K562 (cell line): ENCODE measurements at regions not wholly inside any gene's neighbourhood (a gene's known extent, or its start where the extent isn't known, plus 50 kb on each side); places are given as distances from the start of the nearest gene placed in this dataset.

Source experiments
- ATF7 ChIP-seq: fragments of 450-650 bp; IDR thresholded peaks from 2 replicates; pipeline ENCODE4 v1.7.1; 2014; ENCODE audit warnings: mild to moderate bottlenecking, moderate library complexity
- EP400 ChIP-seq: fragments of 450-650 bp; IDR thresholded peaks from 2 replicates; pipeline ENCODE4 v1.6.1; 2017; ENCODE audit warnings: antibody characterized with exemption, mild to moderate bottlenecking, moderate library complexity
- ESRRA ChIP-seq: fragments of 450-650 bp; IDR thresholded peaks from 2 replicates; pipeline ENCODE4 v1.6.1; 2014; ENCODE audit warnings: low read depth, mild to moderate bottlenecking, moderate library complexity, borderline replicate concordance
- KLF10 ChIP-seq: fragments of 250-450 bp; sonication (Bioruptor Pico); IDR thresholded peaks from 2 replicates; pipeline ENCODE4 v1.6.1; 2021; ENCODE audit warnings: matching md5 sums
- NCOA1 ChIP-seq: fragments of 450-650 bp; IDR thresholded peaks from 2 replicates; pipeline ENCODE4 v1.6.1; 2016; ENCODE audit warnings: low read depth
- NCOA2 ChIP-seq, 2 experiments: fragments of 450-650 bp; IDR thresholded peaks; 2 replicates each; pipeline ENCODE4 v1.6.1; 2018; ENCODE audit warnings: mild to moderate bottlenecking in 2 of 2, moderate library complexity in 1 of 2; ENCODE audit not compliant: partially characterized antibody in 2 of 2
- NFE2L1 ChIP-seq: fragments of 450-650 bp; IDR thresholded peaks from 2 replicates; pipeline ENCODE4 v1.6.1; 2016; ENCODE audit warnings: missing genetic modification characterization, low read depth, mild to moderate bottlenecking, missing compliant biosample characterization, moderate library complexity, borderline replicate concordance
- NFXL1 ChIP-seq: fragments of 450-650 bp; formaldehyde crosslinking; IDR thresholded peaks from 2 replicates; pipeline ENCODE4 v1.4.0; 2021; ENCODE audit warnings: mild to moderate bottlenecking
- POLR2A ChIP-seq: fragments of 450-650 bp; conservative IDR thresholded peaks from 2 replicates; pipeline ENCODE4 v1.6.1; 2016
- SMAD1 ChIP-seq: fragments of 150-350 bp; IDR thresholded peaks from 2 replicates; pipeline ENCODE4 v1.6.1; 2014; ENCODE audit warnings: low read length, low read depth; ENCODE audit not compliant: partially characterized antibody
- SMAD2 ChIP-seq: fragments of 150-350 bp; IDR thresholded peaks from 2 replicates; pipeline ENCODE4 v1.6.1; 2014; ENCODE audit warnings: low read depth, mild to moderate bottlenecking, low read length
- ZNF217 ChIP-seq: sonication (generic); formaldehyde crosslinking; IDR thresholded peaks from 2 replicates; pipeline ENCODE4 v1.8.0; 2022; ENCODE audit warnings: mild to moderate bottlenecking, missing genetic modification reagents
- ZNF778 ChIP-seq: fragments of 450-650 bp; formaldehyde crosslinking; IDR thresholded peaks from 2 replicates; pipeline ENCODE4 v1.4.0; 2020; ENCODE audit warnings: mild to moderate bottlenecking, moderate library complexity
- ZZZ3 ChIP-seq: fragments of 450-650 bp; IDR thresholded peaks from 2 replicates; pipeline ENCODE4 v1.6.1; 2016; ENCODE audit warnings: antibody characterized with exemption, mild to moderate bottlenecking, moderate library complexity
- TF ChIP-seq, protein P1 (sequence below), 2 experiments: fragments of 450-650 bp; IDR thresholded peaks; 2 replicates each; pipeline ENCODE4 v1.6.1; 2016
- TF ChIP-seq, protein P2 (sequence below): fragments of 250-450 bp; sonication (Bioruptor Pico); IDR thresholded peaks from 2 replicates; pipeline ENCODE4 v1.8.0; 2022; ENCODE audit warnings: inconsistent platforms
- TF ChIP-seq, protein P3 (sequence below): fragments of 450-650 bp; formaldehyde crosslinking; IDR thresholded peaks from 2 replicates; pipeline ENCODE4 v1.4.0; 2020; ENCODE audit warnings: mild to moderate bottlenecking
- TF ChIP-seq, protein P4 (sequence below): fragments of 450-650 bp; IDR thresholded peaks from 2 replicates; pipeline ENCODE4 v1.6.1; 2017; ENCODE audit warnings: antibody characterized with exemption
- TF ChIP-seq, protein P5 (sequence below): sonication (generic); formaldehyde crosslinking; IDR thresholded peaks from 2 replicates; pipeline ENCODE4 v1.8.0; 2022; ENCODE audit warnings: mild to moderate bottlenecking, missing genetic modification reagents

DNA sequence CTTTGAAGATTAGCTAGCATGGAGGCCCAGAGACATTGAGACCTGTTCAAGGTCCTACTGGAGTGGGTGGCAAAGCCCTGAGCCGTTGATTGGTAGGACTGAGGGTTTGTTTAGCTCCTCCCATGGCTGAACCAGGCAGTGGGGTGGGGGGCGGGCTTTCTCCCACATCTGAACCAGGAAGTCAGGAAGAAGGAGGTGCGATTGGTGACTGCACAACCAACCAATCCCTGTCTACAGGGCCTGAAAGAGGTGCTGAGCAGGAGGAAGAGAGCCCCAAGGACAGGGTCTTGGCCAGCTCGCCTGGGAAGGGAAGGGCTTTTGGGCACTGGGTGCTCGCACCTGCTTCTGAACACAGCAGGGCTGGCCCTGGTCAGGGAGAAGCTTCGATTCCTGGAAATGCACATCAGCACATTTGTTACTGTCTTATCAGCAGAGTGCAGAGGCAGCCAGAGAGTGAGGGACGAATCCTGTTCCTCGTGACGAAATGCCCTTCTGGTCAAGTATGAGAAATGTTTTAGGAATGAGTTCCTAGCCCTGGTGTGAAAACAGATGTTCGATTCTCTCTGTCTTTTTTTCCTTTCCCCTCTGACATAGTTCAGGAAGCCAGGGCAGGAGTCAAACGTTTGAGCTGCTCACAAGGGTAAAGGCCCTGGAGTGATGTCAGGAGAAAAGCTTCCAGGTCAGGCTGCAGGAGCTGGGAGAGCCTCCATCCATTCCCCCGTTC is 294.8 kb upstream of the KLF4 start (continued):
- TF ChIP-seq NCOA2 (IDR thresholded peaks at IDR 0.05; ENCODE audit: partially characterized antibody in 2 of 2), result peak in 1 of 2 experiments; percentile 49
- no peak for TF ChIP-seq SMAD2
- no peak for TF ChIP-seq ZZZ3
- TF ChIP-seq, protein P1, sequence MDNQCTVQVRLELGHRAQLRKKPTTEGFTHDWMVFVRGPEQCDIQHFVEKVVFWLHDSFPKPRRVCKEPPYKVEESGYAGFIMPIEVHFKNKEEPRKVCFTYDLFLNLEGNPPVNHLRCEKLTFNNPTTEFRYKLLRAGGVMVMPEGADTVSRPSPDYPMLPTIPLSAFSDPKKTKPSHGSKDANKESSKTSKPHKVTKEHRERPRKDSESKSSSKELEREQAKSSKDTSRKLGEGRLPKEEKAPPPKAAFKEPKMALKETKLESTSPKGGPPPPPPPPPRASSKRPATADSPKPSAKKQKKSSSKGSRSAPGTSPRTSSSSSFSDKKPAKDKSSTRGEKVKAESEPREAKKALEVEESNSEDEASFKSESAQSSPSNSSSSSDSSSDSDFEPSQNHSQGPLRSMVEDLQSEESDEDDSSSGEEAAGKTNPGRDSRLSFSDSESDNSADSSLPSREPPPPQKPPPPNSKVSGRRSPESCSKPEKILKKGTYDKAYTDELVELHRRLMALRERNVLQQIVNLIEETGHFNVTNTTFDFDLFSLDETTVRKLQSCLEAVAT (IDR thresholded peaks at IDR 0.05), result peak in 1 of 2 experiments; percentile 77; a peak in 2 of 4 replicates
- peak; percentile 88 for TF ChIP-seq ATF7
- TF ChIP-seq, protein P2, sequence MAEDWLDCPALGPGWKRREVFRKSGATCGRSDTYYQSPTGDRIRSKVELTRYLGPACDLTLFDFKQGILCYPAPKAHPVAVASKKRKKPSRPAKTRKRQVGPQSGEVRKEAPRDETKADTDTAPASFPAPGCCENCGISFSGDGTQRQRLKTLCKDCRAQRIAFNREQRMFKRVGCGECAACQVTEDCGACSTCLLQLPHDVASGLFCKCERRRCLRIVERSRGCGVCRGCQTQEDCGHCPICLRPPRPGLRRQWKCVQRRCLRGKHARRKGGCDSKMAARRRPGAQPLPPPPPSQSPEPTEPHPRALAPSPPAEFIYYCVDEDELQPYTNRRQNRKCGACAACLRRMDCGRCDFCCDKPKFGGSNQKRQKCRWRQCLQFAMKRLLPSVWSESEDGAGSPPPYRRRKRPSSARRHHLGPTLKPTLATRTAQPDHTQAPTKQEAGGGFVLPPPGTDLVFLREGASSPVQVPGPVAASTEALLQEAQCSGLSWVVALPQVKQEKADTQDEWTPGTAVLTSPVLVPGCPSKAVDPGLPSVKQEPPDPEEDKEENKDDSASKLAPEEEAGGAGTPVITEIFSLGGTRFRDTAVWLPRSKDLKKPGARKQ (CRISPR knock-in tag), result no peak
- peak; percentile 84; the same call in 1 of the 2 replicates for TF ChIP-seq NCOA1
- TF ChIP-seq, protein P3, sequence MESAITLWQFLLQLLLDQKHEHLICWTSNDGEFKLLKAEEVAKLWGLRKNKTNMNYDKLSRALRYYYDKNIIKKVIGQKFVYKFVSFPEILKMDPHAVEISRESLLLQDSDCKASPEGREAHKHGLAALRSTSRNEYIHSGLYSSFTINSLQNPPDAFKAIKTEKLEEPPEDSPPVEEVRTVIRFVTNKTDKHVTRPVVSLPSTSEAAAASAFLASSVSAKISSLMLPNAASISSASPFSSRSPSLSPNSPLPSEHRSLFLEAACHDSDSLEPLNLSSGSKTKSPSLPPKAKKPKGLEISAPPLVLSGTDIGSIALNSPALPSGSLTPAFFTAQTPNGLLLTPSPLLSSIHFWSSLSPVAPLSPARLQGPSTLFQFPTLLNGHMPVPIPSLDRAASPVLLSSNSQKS, result no peak
- TF ChIP-seq POLR2A, result peak; percentile 67
- no peak for TF ChIP-seq SMAD1
- TF ChIP-seq, protein P4, sequence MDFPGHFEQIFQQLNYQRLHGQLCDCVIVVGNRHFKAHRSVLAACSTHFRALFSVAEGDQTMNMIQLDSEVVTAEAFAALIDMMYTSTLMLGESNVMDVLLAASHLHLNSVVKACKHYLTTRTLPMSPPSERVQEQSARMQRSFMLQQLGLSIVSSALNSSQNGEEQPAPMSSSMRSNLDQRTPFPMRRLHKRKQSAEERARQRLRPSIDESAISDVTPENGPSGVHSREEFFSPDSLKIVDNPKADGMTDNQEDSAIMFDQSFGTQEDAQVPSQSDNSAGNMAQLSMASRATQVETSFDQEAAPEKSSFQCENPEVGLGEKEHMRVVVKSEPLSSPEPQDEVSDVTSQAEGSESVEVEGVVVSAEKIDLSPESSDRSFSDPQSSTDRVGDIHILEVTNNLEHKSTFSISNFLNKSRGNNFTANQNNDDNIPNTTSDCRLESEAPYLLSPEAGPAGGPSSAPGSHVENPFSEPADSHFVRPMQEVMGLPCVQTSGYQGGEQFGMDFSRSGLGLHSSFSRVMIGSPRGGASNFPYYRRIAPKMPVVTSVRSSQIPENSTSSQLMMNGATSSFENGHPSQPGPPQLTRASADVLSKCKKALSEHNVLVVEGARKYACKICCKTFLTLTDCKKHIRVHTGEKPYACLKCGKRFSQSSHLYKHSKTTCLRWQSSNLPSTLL, result no peak
- no peak for TF ChIP-seq KLF10
- TF ChIP-seq ESRRA, result peak; percentile 56; the same call in 1 of the 2 replicates
- no peak for TF ChIP-seq NFE2L1 (tag)
- peak; percentile 72 for TF ChIP-seq EP400
- TF ChIP-seq, protein P5, sequence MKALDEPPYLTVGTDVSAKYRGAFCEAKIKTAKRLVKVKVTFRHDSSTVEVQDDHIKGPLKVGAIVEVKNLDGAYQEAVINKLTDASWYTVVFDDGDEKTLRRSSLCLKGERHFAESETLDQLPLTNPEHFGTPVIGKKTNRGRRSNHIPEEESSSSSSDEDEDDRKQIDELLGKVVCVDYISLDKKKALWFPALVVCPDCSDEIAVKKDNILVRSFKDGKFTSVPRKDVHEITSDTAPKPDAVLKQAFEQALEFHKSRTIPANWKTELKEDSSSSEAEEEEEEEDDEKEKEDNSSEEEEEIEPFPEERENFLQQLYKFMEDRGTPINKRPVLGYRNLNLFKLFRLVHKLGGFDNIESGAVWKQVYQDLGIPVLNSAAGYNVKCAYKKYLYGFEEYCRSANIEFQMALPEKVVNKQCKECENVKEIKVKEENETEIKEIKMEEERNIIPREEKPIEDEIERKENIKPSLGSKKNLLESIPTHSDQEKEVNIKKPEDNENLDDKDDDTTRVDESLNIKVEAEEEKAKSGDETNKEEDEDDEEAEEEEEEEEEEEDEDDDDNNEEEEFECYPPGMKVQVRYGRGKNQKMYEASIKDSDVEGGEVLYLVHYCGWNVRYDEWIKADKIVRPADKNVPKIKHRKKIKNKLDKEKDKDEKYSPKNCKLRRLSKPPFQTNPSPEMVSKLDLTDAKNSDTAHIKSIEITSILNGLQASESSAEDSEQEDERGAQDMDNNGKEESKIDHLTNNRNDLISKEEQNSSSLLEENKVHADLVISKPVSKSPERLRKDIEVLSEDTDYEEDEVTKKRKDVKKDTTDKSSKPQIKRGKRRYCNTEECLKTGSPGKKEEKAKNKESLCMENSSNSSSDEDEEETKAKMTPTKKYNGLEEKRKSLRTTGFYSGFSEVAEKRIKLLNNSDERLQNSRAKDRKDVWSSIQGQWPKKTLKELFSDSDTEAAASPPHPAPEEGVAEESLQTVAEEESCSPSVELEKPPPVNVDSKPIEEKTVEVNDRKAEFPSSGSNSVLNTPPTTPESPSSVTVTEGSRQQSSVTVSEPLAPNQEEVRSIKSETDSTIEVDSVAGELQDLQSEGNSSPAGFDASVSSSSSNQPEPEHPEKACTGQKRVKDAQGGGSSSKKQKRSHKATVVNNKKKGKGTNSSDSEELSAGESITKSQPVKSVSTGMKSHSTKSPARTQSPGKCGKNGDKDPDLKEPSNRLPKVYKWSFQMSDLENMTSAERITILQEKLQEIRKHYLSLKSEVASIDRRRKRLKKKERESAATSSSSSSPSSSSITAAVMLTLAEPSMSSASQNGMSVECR, result no peak
- TF ChIP-seq ZNF217, result no peak
- no peak for TF ChIP-seq ZNF778
- TF ChIP-seq NFXL1 (CRISPR knock-in tag), result no peak
